Neural crest cell (in vitro differentiated cells): ENCODE measurements at regions not wholly inside any gene's neighbourhood (a gene's known extent, or its start where the extent isn't known, plus 50 kb on each side); places are given as distances from the start of the nearest gene placed in this dataset.

Experiments
- DNase-seq: peaks from one replicate; pipeline ENCODE4 v3.0.0; 2021; ENCODE audit warnings: low read depth, mixed read lengths, low spot score
- H3K27ac Mint-ChIP-seq: one replicate; pipeline ENCODE4 v1.8.0; 2021; ENCODE audit warnings: mild to moderate bottlenecking, mixed read lengths; ENCODE audit not compliant: unreplicated experiment
- H3K27me3 Mint-ChIP-seq: 2 replicates; pipeline ENCODE4 v1.8.0; 2021; ENCODE audit warnings: low read depth, mild to moderate bottlenecking, mixed read lengths
- H3K36me3 Mint-ChIP-seq: 2 replicates; pipeline ENCODE4 v1.8.0; 2021; ENCODE audit warnings: low read depth, mild to moderate bottlenecking, mixed read lengths
- H3K4me1 Mint-ChIP-seq: 2 replicates; pipeline ENCODE4 v1.8.0; 2021; ENCODE audit warnings: mixed read lengths
- H3K4me3 Mint-ChIP-seq: one replicate; pipeline ENCODE4 v1.8.0; 2021; ENCODE audit warnings: mild to moderate bottlenecking, mixed read lengths
- H3K9me3 Mint-ChIP-seq: 2 replicates; pipeline ENCODE4 v1.8.0; 2021; ENCODE audit warnings: mixed read lengths
- CTCF ChIP-seq: fragments of 200-600 bp; sonication (generic); conservative IDR thresholded peaks from 2 replicates; pipeline ENCODE4 v1.5.0; 2021; ENCODE audit warnings: antibody characterized with exemption, mild to moderate bottlenecking

DNA sequence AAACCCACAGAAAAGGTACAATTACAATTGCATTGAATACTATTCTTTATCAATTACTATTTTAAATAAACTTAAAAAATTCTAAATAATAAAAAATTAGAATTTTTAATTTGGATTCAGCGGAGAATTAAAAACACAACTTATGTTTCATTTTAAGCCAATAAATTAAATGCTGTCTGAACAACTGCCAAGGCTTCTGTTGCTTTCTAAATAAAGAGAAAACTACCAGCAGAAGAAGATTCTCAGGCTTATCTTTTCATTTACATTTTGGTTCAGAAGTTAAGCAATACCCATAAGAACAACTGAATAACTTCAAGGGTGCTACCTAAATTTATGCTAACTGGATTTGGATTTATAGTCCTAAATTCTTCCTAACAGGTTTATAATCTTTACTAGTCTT, 150.0 kb upstream of the FTMT start:
- no peaks in the 10 kb centered on the region for H3K27me3 Mint-ChIP-seq
- peaks cover 14% of the 10 kb centered on the region for H3K4me1 Mint-ChIP-seq
- no peaks in the 10 kb centered on the region for H3K36me3 Mint-ChIP-seq
- no peak for DNase-seq
- no peaks in the 10 kb centered on the region for H3K9me3 Mint-ChIP-seq
- H3K27ac Mint-ChIP-seq = no peak overlapping the region
- no peak for TF ChIP-seq CTCF
- no peak overlapping the region for H3K4me3 Mint-ChIP-seq

DNA sequence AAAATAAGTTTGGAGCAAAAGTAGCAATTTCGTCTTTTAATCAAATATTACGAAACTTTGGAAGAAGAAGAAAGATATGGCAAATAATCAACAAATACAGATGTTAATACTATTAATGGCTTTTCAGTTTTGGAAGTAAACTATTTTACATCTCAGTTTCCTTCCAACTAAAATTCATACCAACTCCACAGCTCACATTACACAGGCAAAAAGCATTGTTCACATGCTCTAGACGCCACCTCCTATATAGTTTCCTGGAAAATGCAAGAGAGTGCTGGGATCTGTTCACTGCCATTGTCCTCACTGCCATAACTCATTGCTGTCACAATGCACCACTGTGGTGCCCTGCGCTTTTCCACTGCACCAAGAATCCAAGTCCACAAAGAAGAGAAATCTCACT, 149.0 kb upstream of the FTMT start:
- no peak overlapping the region for H3K27ac Mint-ChIP-seq

DNA sequence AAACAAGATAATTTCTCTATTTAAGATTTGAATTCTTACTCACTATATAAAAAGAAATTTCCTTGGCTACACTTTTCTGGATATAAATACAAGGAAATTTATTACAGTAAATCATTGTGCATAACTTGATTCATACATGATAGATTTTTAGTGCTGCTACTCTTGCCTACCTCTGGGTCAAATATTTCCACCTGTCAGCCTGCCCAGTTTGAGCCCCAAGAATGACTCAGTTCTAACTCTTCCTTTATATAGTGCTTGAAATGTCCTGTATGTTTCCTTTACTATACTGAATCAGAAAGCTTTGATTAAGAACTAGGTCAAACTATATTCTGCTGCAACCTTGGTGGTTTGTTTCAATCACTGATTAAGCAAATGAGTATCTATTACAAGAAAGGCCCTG, 147.4 kb upstream of the FTMT start:
- no peak for TF ChIP-seq CTCF
- peaks cover 11% of the 10 kb centered on the region for H3K4me1 Mint-ChIP-seq
- no peaks in the 10 kb centered on the region for H3K27me3 Mint-ChIP-seq
- H3K4me3 Mint-ChIP-seq = no peak overlapping the region
- no peaks in the 10 kb centered on the region for H3K9me3 Mint-ChIP-seq
- no peaks in the 10 kb centered on the region for H3K36me3 Mint-ChIP-seq
- H3K27ac Mint-ChIP-seq = no peak overlapping the region
- DNase-seq = no peak

More for the DNA sequence above, 149.0 kb upstream of the FTMT start:
- TF ChIP-seq CTCF = no peak
- Mint-ChIP-seq H3K9me3 (no peaks in the 10 kb centered on the region), H3K4me3 (no peak overlapping the region), H3K27me3 (no peaks in the 10 kb centered on the region), H3K4me1 (peaks cover 14% of the 10 kb centered on the region), H3K36me3 (no peaks in the 10 kb centered on the region)
- peak; percentile 2 for DNase-seq

DNA sequence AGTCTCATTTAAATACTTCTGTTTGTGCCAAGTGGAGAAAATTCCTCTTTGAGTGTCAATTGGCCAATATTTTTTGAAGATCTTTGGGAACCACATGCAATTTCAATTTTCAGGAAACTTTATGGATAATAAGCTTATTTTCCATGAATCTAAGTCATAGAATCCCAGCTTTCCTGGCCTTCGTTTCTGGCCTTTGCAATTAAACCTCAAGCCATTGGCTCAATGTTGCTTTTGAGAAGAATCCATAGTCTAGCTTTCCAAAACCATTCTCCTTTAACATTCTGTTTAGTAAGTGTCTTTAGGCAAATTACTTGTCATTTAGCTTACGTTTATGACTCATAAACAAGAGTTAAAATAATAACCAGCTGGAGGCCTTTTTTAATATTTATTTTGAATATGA, 145.0 kb upstream of the FTMT start:
- no peak overlapping the region for H3K27ac Mint-ChIP-seq
- no peak for TF ChIP-seq CTCF

DNA sequence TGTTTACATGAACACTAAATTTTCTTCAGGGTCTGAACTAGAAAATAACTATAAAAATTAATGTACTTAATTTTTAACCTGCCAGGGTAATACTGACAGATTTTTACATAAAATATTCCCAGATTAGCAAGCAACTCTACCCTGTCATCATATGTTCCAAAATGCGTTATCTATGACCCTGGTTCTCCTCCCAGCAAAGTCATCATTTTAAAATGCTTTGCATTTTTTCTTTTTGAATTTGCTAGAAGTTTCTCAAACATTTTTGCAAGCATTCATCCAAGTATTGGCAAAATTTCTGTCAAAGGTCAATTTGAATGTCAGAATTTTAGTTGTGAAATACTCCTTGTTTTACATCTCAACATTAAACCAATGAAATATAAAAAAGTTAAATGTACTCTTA, 144.5 kb upstream of the FTMT start:
- TF ChIP-seq CTCF = no peak
- Mint-ChIP-seq H3K4me3 (no peak overlapping the region), H3K36me3 (no peaks in the 10 kb centered on the region), H3K27ac (no peak overlapping the region), H3K4me1 (peaks cover 9% of the 10 kb centered on the region), H3K27me3 (no peaks in the 10 kb centered on the region), H3K9me3 (no peaks in the 10 kb centered on the region)
- no peak for DNase-seq

More for the DNA sequence above, 145.0 kb upstream of the FTMT start:
- H3K4me1 Mint-ChIP-seq = peaks cover 11% of the 10 kb centered on the region
- no peaks in the 10 kb centered on the region for H3K27me3 Mint-ChIP-seq
- no peaks in the 10 kb centered on the region for H3K9me3 Mint-ChIP-seq
- H3K36me3 Mint-ChIP-seq = no peaks in the 10 kb centered on the region
- H3K4me3 Mint-ChIP-seq = no peak overlapping the region
- no peak for DNase-seq

GRCh38 chr5:121711416-121711815, 140.3 kb upstream of the FTMT start:
- H3K9me3 Mint-ChIP-seq = peaks cover 6% of the 10 kb centered on the region
- no peak for DNase-seq
- no peaks in the 10 kb centered on the region for H3K27me3 Mint-ChIP-seq
- H3K4me3 Mint-ChIP-seq = no peak overlapping the region
- no peak for TF ChIP-seq CTCF
- H3K4me1 Mint-ChIP-seq = no peaks in the 10 kb centered on the region
- no peak overlapping the region for H3K27ac Mint-ChIP-seq
- H3K36me3 Mint-ChIP-seq = no peaks in the 10 kb centered on the region
